ENCODE measurements at regions not wholly inside any gene's neighbourhood (a gene's known extent, or its start where the extent isn't known, plus 50 kb on each side); places are given as distances from the start of the nearest gene placed in this dataset.

- no peak overlapping the region for H2AFZ ChIP-seq (ENCODE audit: insufficient read depth, low read depth, low read length, poor library complexity, severe bottlenecking)
- DNase-seq, result no peak
- Mint-ChIP-seq H3K27me3 (no peaks in the 10 kb centered on the region), H3K4me3 (no peak overlapping the region), H3K4me1 (no peaks in the 10 kb centered on the region), H3K27ac (no peak overlapping the region), H3K9me3 (ENCODE audit: insufficient read depth) (peaks cover 2% of the 10 kb centered on the region)
- CTCF ChIA-PET, result no interaction called here
- H4K20me1 ChIP-seq (ENCODE audit: control insufficient read depth, insufficient read depth, low read length, poor library complexity, severe bottlenecking), result no peaks in the 10 kb centered on the region
- ATAC-seq (ENCODE audit: low read depth), result no peak
- POLR2A ChIA-PET, result no interaction called here
- no peaks in the 10 kb centered on the region for H3K36me3 ChIP-seq (replicated peaks in 1 of 2; ENCODE audit: control extremely low read depth in 1 of 2, control insufficient read depth in 1 of 2, extremely low read depth in 1 of 2, insufficient read depth in 2 of 2, low read length in 1 of 2)
- H3K9me3 ChIP-seq (ENCODE audit: control extremely low read depth in 1 of 3, control insufficient read depth in 2 of 3, insufficient read depth in 1 of 3, low read length in 2 of 3), result peaks cover 0 to 7% (median 0%) of the 10 kb centered on the region in 3 donors
- no peak overlapping the region for H3K27ac ChIP-seq (ENCODE audit: low read length in 2 of 2)
- intact Hi-C loops (cut with micrococcal nuclease), result no loop called here
- H3K4me3 ChIP-seq (ENCODE audit: control extremely low read depth in 1 of 5, extremely low read depth in 1 of 5, insufficient read depth in 1 of 5, low read depth in 2 of 5, low read length in 4 of 5), result no peak overlapping the region
- no peaks in the 10 kb centered on the region for H3K27me3 ChIP-seq (replicated peaks in 1 of 4; ENCODE audit: control extremely low read depth in 1 of 4, control insufficient read depth in 3 of 4, insufficient read depth in 4 of 4, low read length in 3 of 4)
- H3K9ac ChIP-seq (ENCODE audit: low read length), result no peak overlapping the region
- WGBS (ENCODE audit: insufficient coverage), result no CpG with 5 or more reads among the region's 1 CpG
- no peak overlapping the region for H3K4me2 ChIP-seq (replicated peaks; ENCODE audit: low read depth, low read length, poor library complexity, severe bottlenecking)
- H3K4me1 ChIP-seq (ENCODE audit: control insufficient read depth in 2 of 2, insufficient read depth in 2 of 2, low read length in 2 of 2), result no peaks in the 10 kb centered on the region
- no peak for TF ChIP-seq CTCF (IDR thresholded peaks at IDR 0.05)
- TF ChIP-seq EZH2 (IDR thresholded peaks at IDR 0.05; ENCODE audit: borderline replicate concordance, insufficient read depth, low read depth, low read length, poor library complexity, severe bottlenecking), result no peak
- no peaks in the 10 kb centered on the region for H3K79me2 ChIP-seq (ENCODE audit: control insufficient read depth, insufficient read depth, low read length)
These were observed 484.2 kb upstream of the PTPRD start for GRCh38 chr9:11097020-11097419.

GRCh38 chr9:11103525-11103924, 490.7 kb upstream of the PTPRD start:
- Mint-ChIP-seq H3K4me1 (no peaks in the 10 kb centered on the region), H3K4me3 (no peak overlapping the region), H3K9me3 (ENCODE audit: insufficient read depth) (peaks cover 2% of the 10 kb centered on the region), H3K27ac (no peak overlapping the region), H3K27me3 (no peaks in the 10 kb centered on the region)
- POLR2A ChIA-PET, result no interaction called here
- Histone ChIP-seq H2AFZ (ENCODE audit: insufficient read depth, low read depth, low read length, poor library complexity, severe bottlenecking) (no peak overlapping the region), H3K79me2 (ENCODE audit: control insufficient read depth, insufficient read depth, low read length) (no peaks in the 10 kb centered on the region), H3K4me1 (ENCODE audit: control insufficient read depth in 2 of 2, insufficient read depth in 2 of 2, low read length in 2 of 2) (no peaks in the 10 kb centered on the region), H3K36me3 (replicated peaks in 1 of 2; ENCODE audit: control extremely low read depth in 1 of 2, control insufficient read depth in 1 of 2, extremely low read depth in 1 of 2, insufficient read depth in 2 of 2, low read length in 1 of 2) (no peaks in the 10 kb centered on the region), H3K4me3 (ENCODE audit: control extremely low read depth in 1 of 5, extremely low read depth in 1 of 5, insufficient read depth in 1 of 5, low read depth in 2 of 5, low read length in 4 of 5) (no peak overlapping the region), H3K4me2 (replicated peaks; ENCODE audit: low read depth, low read length, poor library complexity, severe bottlenecking) (no peak overlapping the region), H4K20me1 (ENCODE audit: control insufficient read depth, insufficient read depth, low read length, poor library complexity, severe bottlenecking) (no peaks in the 10 kb centered on the region), H3K9ac (ENCODE audit: low read length) (no peak overlapping the region), H3K9me3 (ENCODE audit: control extremely low read depth in 1 of 3, control insufficient read depth in 2 of 3, insufficient read depth in 1 of 3, low read length in 2 of 3) (peaks cover 0 to 11% (median 0%) of the 10 kb centered on the region in 3 donors), H3K27ac (ENCODE audit: low read length in 2 of 2) (no peak overlapping the region), H3K27me3 (replicated peaks in 1 of 4; ENCODE audit: control extremely low read depth in 1 of 4, control insufficient read depth in 3 of 4, insufficient read depth in 4 of 4, low read length in 3 of 4) (no peaks in the 10 kb centered on the region)
- 89% methylated on average over 1 of the region's 2 CpGs for WGBS (ENCODE audit: insufficient coverage)
- no peak for ATAC-seq (ENCODE audit: low read depth)
- DNase-seq, result no peak
- TF ChIP-seq CTCF (IDR thresholded peaks at IDR 0.05) (no peak), EZH2 (IDR thresholded peaks at IDR 0.05; ENCODE audit: borderline replicate concordance, insufficient read depth, low read depth, low read length, poor library complexity, severe bottlenecking) (no peak)
- intact Hi-C loops (cut with micrococcal nuclease), result no loop called here
- CTCF ChIA-PET, result no interaction called here

All from B cell (primary cell).